Ishikawa (cell line): ENCODE measurements at regions not wholly inside any gene's neighbourhood (a gene's known extent, or its start where the extent isn't known, plus 50 kb on each side); places are given as distances from the start of the nearest gene placed in this dataset.

Source experiments
- CEBPB ChIP-seq: IDR thresholded peaks from 2 replicates; pipeline ENCODE4 v1.6.1; 2012
- CREB1 ChIP-seq: IDR thresholded peaks from 2 replicates; pipeline ENCODE4 v1.6.1; 2012; ENCODE audit warnings: low read depth
- EGR1 ChIP-seq: IDR thresholded peaks from 2 replicates; pipeline ENCODE4 v1.6.1; 2012
- EP300 ChIP-seq: IDR thresholded peaks from 2 replicates; pipeline ENCODE4 v1.6.1; 2012; ENCODE audit warnings: borderline replicate concordance
- FOXM1 ChIP-seq: IDR thresholded peaks from 2 replicates; pipeline ENCODE4 v1.6.1; 2012; ENCODE audit warnings: low read depth, borderline replicate concordance
- MAX ChIP-seq: IDR thresholded peaks from 2 replicates; pipeline ENCODE4 v1.6.1; 2012
- NFIC ChIP-seq: IDR thresholded peaks from 2 replicates; pipeline ENCODE4 v1.6.1; 2012
- RAD21 ChIP-seq: IDR thresholded peaks from 2 replicates; pipeline ENCODE4 v1.6.1; 2012; ENCODE audit warnings: low read depth
- REST ChIP-seq: IDR thresholded peaks from 2 replicates; pipeline ENCODE4 v1.6.1; 2012; ENCODE audit warnings: low read depth, mild to moderate bottlenecking
- TAF1 ChIP-seq: IDR thresholded peaks from 2 replicates; pipeline ENCODE4 v1.6.1; 2012; ENCODE audit warnings: low read depth, mild to moderate bottlenecking
- TCF12 ChIP-seq: IDR thresholded peaks from 2 replicates; pipeline ENCODE4 v1.6.1; 2012; ENCODE audit warnings: low read depth
- TEAD4 ChIP-seq: IDR thresholded peaks from 2 replicates; pipeline ENCODE4 v1.6.1; 2012
- USF1 ChIP-seq: IDR thresholded peaks from 2 replicates; pipeline ENCODE4 v1.6.1; 2012
- YY1 ChIP-seq: IDR thresholded peaks from 2 replicates; pipeline ENCODE4 v1.6.1; 2012; ENCODE audit warnings: low read depth
- ZBTB7A ChIP-seq: IDR thresholded peaks from 2 replicates; pipeline ENCODE4 v1.6.1; 2012; ENCODE audit warnings: low read depth

- no peak for TF ChIP-seq ZBTB7A
- no peak for TF ChIP-seq EGR1
- no peak for TF ChIP-seq FOXM1
- no peak for TF ChIP-seq TCF12
- no peak for TF ChIP-seq REST
- no peak for TF ChIP-seq EP300
- TF ChIP-seq USF1 = no peak
- TF ChIP-seq CREB1 = no peak
- no peak for TF ChIP-seq YY1
- TF ChIP-seq CEBPB = no peak
- no peak for TF ChIP-seq RAD21
- no peak for TF ChIP-seq NFIC
- no peak for TF ChIP-seq TAF1
- TF ChIP-seq TEAD4 = no peak
- no peak for TF ChIP-seq MAX
These were observed 204.3 kb downstream of the DMRTA1 start for GRCh38 chr9:22650946-22651345.

- TF ChIP-seq USF1 (no peak), REST (no peak)
These were observed 208.2 kb downstream of the DMRTA1 start for GRCh38 chr9:22654833-22655232.

- TF ChIP-seq RAD21 (no peak), TAF1 (no peak), CREB1 (no peak), MAX (no peak), YY1 (no peak), USF1 (no peak), NFIC (no peak), CEBPB (no peak), EP300 (no peak), TCF12 (no peak), FOXM1 (no peak), REST (no peak), EGR1 (no peak), ZBTB7A (no peak), TEAD4 (no peak)
These were observed 211.1 kb downstream of the DMRTA1 start for GRCh38 chr9:22657713-22658112.

- TF ChIP-seq YY1 (no peak), EGR1 (no peak), ZBTB7A (no peak), REST (no peak), TAF1 (no peak), USF1 (no peak), CEBPB (no peak)
These were observed 235.9 kb downstream of the DMRTA1 start for GRCh38 chr9:22682536-22682935.
